K562 (cell line): ENCODE measurements at regions not wholly inside any gene's neighbourhood (a gene's known extent, or its start where the extent isn't known, plus 50 kb on each side); places are given as distances from the start of the nearest gene placed in this dataset.
A peak's percentile ranks its signal among the peaks of the same experiment; 100 is the strongest.

Experiments used
- ATAC-seq: fragments of 200-7000 bp; cut with Tn5 transposase; 3 replicates; pipeline ENCODE4 v1.9.1; 2020; ENCODE audit warnings: moderate library complexity
- BruUV-seq: library from RNA; stranded (reverse); fragments of 400-500 nt; replicated peaks from 2 replicates; lab custom pipeline; 2021; lab: Mats Ljungman, UMichigan
- CTCF ChIA-PET: fragments of 300-600 bp; formaldehyde crosslinking; extraction: SDS; loops from one replicate; lab custom pipeline; 2021; ENCODE audit warnings: low intra/inter-chr PET ratio; lab: Yijun Ruan, JAX
- POLR2A ChIA-PET: fragments of 300-600, 350-650 bp; sonication (Branson Sonifier 250); formaldehyde crosslinking; extraction: SDS; loops from one replicate; lab custom pipeline; 2021; ENCODE audit warnings: antibody characterized with exemption, inconsistent platforms; lab: Yijun Ruan, JAX
- DNase-seq, 4 experiments: peaks; one replicate each; pipeline versions ENCODE4 v3.0.0 to v3.0.0-alpha.2; 2011 to 2018; ENCODE audit warnings: low spot score in 3 of 4, mixed read lengths in 3 of 4; ENCODE audit errors: extremely low read depth in 1 of 4
- FAIRE-seq: peaks from 2 replicates; lab custom pipeline; 2011; peaks lifted over from hg19 to GRCh38; lab: Jason Lieb, UNC
- H2AFZ ChIP-seq: 2 replicates; pipeline ENCODE4 v1.6.0; 2011; ENCODE audit warnings: low read depth, low read length, control low read depth, inconsistent platforms
- H3K27ac ChIP-seq: fragments of 200-600 bp; 3 replicates; pipeline ENCODE4 v1.8.0; 2011; ENCODE audit warnings: low read depth, mild to moderate bottlenecking, control low read depth, inconsistent platforms, low read length, moderate library complexity, mixed read lengths; ENCODE audit errors: extremely low read depth
- H3K27me3 ChIP-seq, 2 experiments: fragments of 300-600 bp in 1 of 2; 2 replicates in 1 of 2; 3 replicates in 1 of 2; pipeline versions ENCODE4 v1.6.0 to v1.8.0; 2011; ENCODE audit warnings: inconsistent platforms in 2 of 2, low read length in 2 of 2, mild to moderate bottlenecking in 1 of 2, mixed read lengths in 1 of 2, moderate library complexity in 1 of 2; ENCODE audit not compliant: control insufficient read depth in 2 of 2, insufficient read depth in 2 of 2
- H3K36me3 ChIP-seq: fragments of 300-600 bp; 3 replicates; pipeline ENCODE4 v1.8.0; 2011; ENCODE audit warnings: mild to moderate bottlenecking, low read length, inconsistent platforms; ENCODE audit not compliant: control insufficient read depth, insufficient read depth
- H3K4me1 ChIP-seq, 2 experiments: fragments of 200-600 bp in 1 of 2; replicated peaks in 1 of 2; 2 replicates in 1 of 2; 3 replicates in 1 of 2; pipeline versions ENCODE4 v1.5.1 to v1.8.0; 2011; ENCODE audit warnings: inconsistent platforms in 2 of 2, low read length in 2 of 2, mild to moderate bottlenecking in 1 of 2, mixed read lengths in 1 of 2, moderate library complexity in 1 of 2; ENCODE audit not compliant: control insufficient read depth in 2 of 2, insufficient read depth in 2 of 2
- H3K4me2 ChIP-seq: 2 replicates; pipeline ENCODE4 v1.6.1; 2011; ENCODE audit warnings: low read length, control low read depth, inconsistent platforms, mixed read lengths; ENCODE audit not compliant: insufficient read depth
- H3K4me3 ChIP-seq: fragments of 200-600 bp; sonication (generic), shearing (Covaris generic); 2 replicates; pipeline ENCODE4 v1.5.1; 2016; ENCODE audit warnings: control low read depth, inconsistent platforms
- H3K79me2 ChIP-seq: fragments of 200-600 bp; 3 replicates; pipeline ENCODE4 v1.8.0; 2011; ENCODE audit warnings: low read length, inconsistent platforms; ENCODE audit not compliant: control insufficient read depth, insufficient read depth
- H3K9ac ChIP-seq, 2 experiments: 2 replicates each; pipeline versions ENCODE4 v1.6.0 to v1.6.1; 2011; ENCODE audit warnings: low read depth in 2 of 2, low read length in 2 of 2, control low read depth in 1 of 2, inconsistent platforms in 1 of 2, mild to moderate bottlenecking in 1 of 2, mixed read lengths in 1 of 2; ENCODE audit not compliant: insufficient read depth in 1 of 2
- H3K9me1 ChIP-seq: one replicate; pipeline ENCODE4 v1.6.0; 2011; ENCODE audit warnings: inconsistent platforms, mild to moderate bottlenecking, low read length, moderate library complexity; ENCODE audit not compliant: control insufficient read depth, insufficient read depth
- H3K9me3 ChIP-seq: replicated peaks from 2 replicates; pipeline ENCODE4 v1.5.1; 2011; ENCODE audit warnings: low read depth, low read length, inconsistent platforms; ENCODE audit not compliant: control insufficient read depth, insufficient read depth
- H4K20me1 ChIP-seq: replicated peaks from 2 replicates; pipeline ENCODE4 v1.6.1; 2011; ENCODE audit warnings: low read length, inconsistent platforms, mixed read lengths; ENCODE audit not compliant: control insufficient read depth, insufficient read depth
- CAMTA2 ChIP-seq: fragments of 250-450 bp; sonication (Bioruptor Pico); conservative IDR thresholded peaks from 2 replicates; pipeline ENCODE4 v1.5.1; 2022
- CBFA2T3 ChIP-seq: fragments of 450-650 bp; IDR thresholded peaks from 2 replicates; pipeline ENCODE4 v1.6.1; 2017
- CSDE1 ChIP-seq, 2 experiments: fragments of 450-650 bp; IDR thresholded peaks; 2 replicates each; pipeline ENCODE4 v1.6.1; 2016; ENCODE audit warnings: mild to moderate bottlenecking in 1 of 2
- FOXM1 ChIP-seq, 2 experiments: fragments of 450-650 bp in 1 of 2; sonication (generic) in 1 of 2; formaldehyde crosslinking in 1 of 2; IDR thresholded peaks; 2 replicates each; pipeline versions ENCODE4 v1.6.1 to v1.9.0; 2017 to 2022; ENCODE audit warnings: low read depth in 2 of 2, mild to moderate bottlenecking in 2 of 2, missing genetic modification reagents in 1 of 2, moderate library complexity in 1 of 2
- MCM2 ChIP-seq: fragments of 450-650 bp; IDR thresholded peaks from 2 replicates; pipeline ENCODE4 v1.6.1; 2017; ENCODE audit warnings: low read depth, mild to moderate bottlenecking
- NRF1 ChIP-seq, 2 experiments: fragments of 450-650 bp; IDR thresholded peaks in 1 of 2; conservative IDR thresholded peaks in 1 of 2; 2 replicates each; pipeline ENCODE4 v1.6.1; 2014; ENCODE audit warnings: mild to moderate bottlenecking in 2 of 2
- SAFB ChIP-seq: fragments of 200-400 bp; formaldehyde crosslinking; IDR thresholded peaks from 2 replicates; pipeline ENCODE4 v1.6.1; 2017; ENCODE audit warnings: low read depth, low read length, borderline replicate concordance
- TAF1 ChIP-seq: IDR thresholded peaks from 2 replicates; pipeline ENCODE4 v1.6.1; 2011; ENCODE audit warnings: mild to moderate bottlenecking, low read length, moderate library complexity; ENCODE audit not compliant: insufficient read depth, control insufficient read depth, severe bottlenecking; ENCODE audit errors: extremely low read depth
- ZBTB43 ChIP-seq: sonication (generic); formaldehyde crosslinking; IDR thresholded peaks from 2 replicates; pipeline ENCODE4 v1.8.0; 2023; ENCODE audit warnings: mild to moderate bottlenecking, missing genetic modification reagents
- ZNF274 ChIP-seq: IDR thresholded peaks from 2 replicates; pipeline ENCODE4 v1.6.1; 2011; ENCODE audit warnings: low read depth, mild to moderate bottlenecking, low read length, moderate library complexity, borderline replicate concordance
- ZNF699 ChIP-seq: fragments of 250-450 bp; sonication (Bioruptor Pico); IDR thresholded peaks from 2 replicates; pipeline ENCODE4 v1.8.0; 2021; ENCODE audit warnings: mild to moderate bottlenecking, moderate library complexity; ENCODE audit not compliant: insufficient replicate concordance
- WGBS: fragments of 100-300 bp; shearing (Covaris generic); methylation state at CpG from one replicate; pipeline ENCODE4 v1.1.6; 2016; ENCODE audit warnings: low coverage, mixed read lengths; ENCODE audit not compliant: insufficient coverage; ENCODE audit errors: missing lambda C conversion rate; 5-methylcytosine and 5-hydroxymethylcytosine counted together
- in situ Hi-C: fragments of 300-500 bp; cut with MboI; formaldehyde crosslinking; loops from 4 replicates; pipeline ENCODE4 v1.15.0; 2018; ENCODE audit warnings: inconsistent platforms, mixed read lengths
- intact Hi-C: fragments of 100-400 bp; cut with micrococcal nuclease; formaldehyde crosslinking; loops from 2 replicates; pipeline ENCODE4 v1.14.2; 2022

DNA sequence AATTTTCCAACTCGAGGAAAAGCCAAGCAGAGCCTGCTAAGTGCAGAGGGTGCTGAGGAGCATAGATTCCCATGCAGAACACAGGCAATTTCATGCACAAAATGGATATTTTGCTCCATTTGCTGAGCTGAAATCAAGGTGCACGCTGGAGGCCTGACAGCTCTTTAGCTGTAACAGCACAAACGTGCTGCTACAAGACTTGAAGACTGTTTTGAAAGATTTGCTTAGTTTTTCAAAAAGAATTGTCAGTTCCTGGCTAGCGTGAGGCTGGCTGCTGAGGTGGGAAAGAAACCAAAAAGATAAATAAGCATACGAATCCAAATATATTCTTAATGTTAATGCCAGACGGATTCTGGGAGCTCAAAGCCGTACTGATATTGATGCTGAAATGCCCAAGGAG is 309.0 kb upstream of the MAF start:
- in situ Hi-C loops: no loop called here
- TF ChIP-seq FOXM1 (IDR thresholded peaks at IDR 0.05; ENCODE audit: low read depth) (no peak), FOXM1 (CRISPR knock-in tag; IDR thresholded peaks at IDR 0.05; ENCODE audit: low read depth) (no peak), NRF1 (conservative IDR thresholded peaks at IDR 0.05 in 1 of 2, IDR thresholded peaks at IDR 0.05 in 1 of 2) (no peak), CAMTA2 (CRISPR knock-in tag) (no peak), ZNF274 (no peak), ZNF699 (CRISPR knock-in tag) (no peak), TAF1 (no peak), SAFB (no peak), CBFA2T3 (no peak), MCM2 (no peak), ZBTB43 (no peak), CSDE1 (IDR thresholded peaks at IDR 0.05) (no peak)
- Histone ChIP-seq H3K9me3 (no peaks in the 10 kb centered on the region), H3K36me3 (no peaks in the 10 kb centered on the region), H3K27me3 (no peaks in the 10 kb centered on the region), H3K79me2 (no peaks in the 10 kb centered on the region), H2AFZ (peak overlapping the region; percentile 54; the same call in 1 of the 2 replicates), H3K27ac (no peak overlapping the region), H3K4me1 (peaks cover 0 to 4% of the 10 kb centered on the region in 2 experiments; a peak in 3 of 5 replicates), H4K20me1 (no peaks in the 10 kb centered on the region), H3K9ac (no peak overlapping the region), H3K9me1 (no peaks in the 10 kb centered on the region), H3K4me2 (no peak overlapping the region), H3K4me3 (no peak overlapping the region)
- DNase-seq: no peak
- ChIA-PET CTCF (no interaction called here), POLR2A (interaction anchor here (0.7 kb wide), 1 partner anchor 8 kb away, joined by 3 read pairs; no protein-coding TSS in a partner anchor)
- ATAC-seq: no peak
- intact Hi-C loops: no loop called here
- no TSS peak for BruUV-seq
- WGBS: 32% methylated on average over 7 of the region's 7 CpGs
- FAIRE-seq: no peak
